K562 (cell line): ENCODE measurements at regions not wholly inside any gene's neighbourhood (a gene's known extent, or its start where the extent isn't known, plus 50 kb on each side); places are given as distances from the start of the nearest gene placed in this dataset.

Experiments used
- ARNT ChIP-seq, 2 experiments: fragments of 450-650 bp; IDR thresholded peaks; 2 replicates each; pipeline ENCODE4 v1.6.1; 2016; ENCODE audit warnings: mild to moderate bottlenecking in 1 of 2
- BDP1 ChIP-seq: IDR thresholded peaks from 3 replicates; pipeline ENCODE4 v1.6.1; 2011; ENCODE audit not compliant: insufficient read length, insufficient read depth
- HMG20B ChIP-seq: fragments of 250-450 bp; sonication (Bioruptor Pico); IDR thresholded peaks from 2 replicates; pipeline ENCODE4 v1.5.0; 2021; ENCODE audit warnings: mild to moderate bottlenecking
- NFYB ChIP-seq: IDR thresholded peaks from 2 replicates; pipeline ENCODE4 v1.6.1; 2011; ENCODE audit warnings: mild to moderate bottlenecking, moderate library complexity; ENCODE audit not compliant: insufficient read length; ENCODE audit errors: extremely low read depth
- POLR2AphosphoS5 ChIP-seq: IDR thresholded peaks from 2 replicates; pipeline ENCODE4 v1.6.1; 2011; ENCODE audit warnings: mild to moderate bottlenecking, low read depth, low read length, moderate library complexity; ENCODE audit not compliant: control insufficient read depth, insufficient read depth
- USF2 ChIP-seq: sonication (generic); formaldehyde crosslinking; IDR thresholded peaks from 2 replicates; pipeline ENCODE4 v1.5.0; 2020; ENCODE audit warnings: missing genetic modification reagents

- no peak for TF ChIP-seq HMG20B (CRISPR knock-in tag)
- no peak for TF ChIP-seq BDP1
- TF ChIP-seq USF2 (CRISPR knock-in tag), result no peak; the same call in 1 of the 2 replicates
- TF ChIP-seq ARNT (IDR thresholded peaks at IDR 0.05), result no peak
- TF ChIP-seq NFYB, result no peak
- no peak for TF ChIP-seq POLR2AphosphoS5
Measured at GRCh38 chr7:106372595-106373318, 88.0 kb upstream of the NAMPT start.
